ENCODE measurements at regions not wholly inside any gene's neighbourhood (a gene's known extent, or its start where the extent isn't known, plus 50 kb on each side); places are given as distances from the start of the nearest gene placed in this dataset.
"Not testable (repeated sequence)": the region's sequence is repeated elsewhere in the genome, so short reads cannot be mapped to it uniquely, and the experiment has no call there.

DNA sequence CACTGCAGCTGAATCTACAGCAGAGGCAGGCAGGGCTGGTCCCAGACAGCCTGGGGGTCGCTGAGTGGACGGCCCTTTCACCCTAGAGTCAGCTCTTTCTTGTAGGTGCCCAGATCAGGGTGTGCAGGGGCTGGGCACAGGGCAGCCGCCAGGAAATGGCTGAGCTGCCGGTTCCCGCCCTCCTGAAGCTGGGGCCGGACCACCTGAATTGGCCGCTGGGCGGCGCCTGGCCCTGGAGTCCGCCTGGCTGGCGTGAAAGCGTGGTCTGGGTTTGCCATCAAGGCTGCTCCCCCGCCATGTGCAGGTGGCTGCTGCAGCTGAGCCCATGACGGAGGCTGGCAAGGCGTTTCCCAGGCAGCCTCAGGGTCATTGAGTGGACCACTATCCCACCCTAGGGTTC lies 85.7 kb downstream of the POTEM start:
- peak; percentile 16 for ATAC-seq
- H3K9me3 ChIP-seq; intact Hi-C loops (cut with DNase I, micrococcal nuclease); H3K36me3 ChIP-seq (ENCODE audit: low read depth); H3K4me3 ChIP-seq; H3K4me1 ChIP-seq (ENCODE audit: low read depth); DNase-seq: not testable (repeated sequence)

- peak; percentile 51 for ATAC-seq
- H3K4me3 ChIP-seq; H3K4me1 ChIP-seq (ENCODE audit: low read depth); DNase-seq; H3K36me3 ChIP-seq (ENCODE audit: low read depth); intact Hi-C loops (cut with DNase I, micrococcal nuclease); H3K9me3 ChIP-seq: not testable (repeated sequence)
Observed at GRCh38 chr14:19053426-19054050, 86.3 kb downstream of the POTEM start.

GRCh38 chr14:19054108-19054721 lies 87.0 kb downstream of the POTEM start:
- ATAC-seq; H3K4me3 ChIP-seq; intact Hi-C loops (cut with DNase I, micrococcal nuclease); H3K36me3 ChIP-seq (ENCODE audit: low read depth); H3K9me3 ChIP-seq; DNase-seq; H3K4me1 ChIP-seq (ENCODE audit: low read depth): not testable (repeated sequence)

DNA sequence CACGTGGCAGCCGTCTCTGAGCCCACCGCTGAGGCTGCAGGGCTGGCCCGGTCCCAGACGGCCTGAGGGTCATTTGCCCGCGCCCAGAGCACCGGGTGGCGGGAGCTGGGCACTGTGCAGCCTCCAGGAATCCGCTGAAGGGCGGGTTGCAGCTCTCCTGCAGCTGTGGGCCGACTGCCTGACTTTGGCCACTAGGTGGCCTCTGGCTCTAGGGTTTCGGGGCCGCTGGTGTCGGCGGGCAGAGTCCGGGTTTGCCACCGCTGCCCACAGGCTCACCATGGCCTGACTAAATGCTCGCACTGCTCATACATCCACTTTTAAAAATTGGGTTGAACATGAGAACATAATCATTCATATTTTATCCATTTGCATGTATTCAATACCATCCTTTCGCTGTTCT lies 87.7 kb downstream of the POTEM start:
- H3K4me3 ChIP-seq; H3K36me3 ChIP-seq (ENCODE audit: low read depth); H3K4me1 ChIP-seq (ENCODE audit: low read depth); DNase-seq; H3K9me3 ChIP-seq; intact Hi-C loops (cut with DNase I, micrococcal nuclease): not testable (repeated sequence)
- ATAC-seq: peak; percentile 19

DNA sequence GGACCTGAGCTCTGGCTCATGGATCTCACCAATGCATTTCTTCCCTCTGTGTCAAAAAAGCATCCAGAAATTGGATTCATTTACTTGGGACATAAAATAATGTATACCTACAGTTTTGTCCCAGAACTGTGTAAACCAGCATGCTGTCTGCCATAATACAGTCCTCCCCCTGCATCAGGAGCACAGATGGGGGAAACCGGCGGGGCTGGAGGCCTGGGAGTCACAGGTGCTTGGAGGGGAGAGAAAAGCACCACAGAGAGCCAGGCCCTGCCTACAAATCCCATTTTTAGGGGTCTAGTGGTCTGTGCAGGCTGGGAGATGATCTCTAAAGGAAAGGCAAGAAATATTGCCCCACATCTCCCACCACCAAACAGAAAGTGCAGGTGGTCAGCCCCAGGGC lies 91.8 kb downstream of the POTEM start:
- DNase-seq: peak in 2 of 3 donors; percentile 6 to 53
- H3K9me3 ChIP-seq; intact Hi-C loops (cut with DNase I, micrococcal nuclease); H3K36me3 ChIP-seq (ENCODE audit: low read depth); H3K4me1 ChIP-seq (ENCODE audit: low read depth); H3K4me3 ChIP-seq; ATAC-seq: not testable (repeated sequence)

- H3K36me3 ChIP-seq (ENCODE audit: low read depth); intact Hi-C loops (cut with DNase I, micrococcal nuclease); DNase-seq; H3K4me1 ChIP-seq (ENCODE audit: low read depth); H3K4me3 ChIP-seq; H3K9me3 ChIP-seq: not testable (repeated sequence)
- peak; percentile 47 for ATAC-seq
Observed at GRCh38 chr14:19061689-19062450, 94.6 kb downstream of the POTEM start.

DNA sequence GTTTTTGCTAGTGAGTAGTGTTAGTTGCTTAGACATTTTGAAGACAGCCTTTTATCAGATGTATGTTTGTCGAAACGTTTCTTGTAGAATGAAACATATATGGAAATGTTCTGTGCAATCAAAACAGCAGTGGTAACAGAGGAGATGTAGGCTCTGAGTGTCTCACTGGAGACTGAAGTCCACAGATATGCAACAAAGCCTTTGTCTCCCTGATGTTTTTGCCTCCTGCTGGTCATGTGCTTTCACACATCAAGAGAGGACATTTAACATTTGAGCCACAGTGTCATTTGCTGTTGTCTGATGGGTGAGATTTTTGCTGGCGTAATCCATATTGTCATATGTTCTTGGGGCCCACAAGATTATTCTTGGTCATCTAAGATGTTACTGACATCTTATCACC lies 101.7 kb downstream of the POTEM start:
- H3K9me3 ChIP-seq; DNase-seq; intact Hi-C loops (cut with DNase I, micrococcal nuclease); H3K4me3 ChIP-seq; H3K36me3 ChIP-seq (ENCODE audit: low read depth); H3K4me1 ChIP-seq (ENCODE audit: low read depth); ATAC-seq: not testable (repeated sequence)

DNA sequence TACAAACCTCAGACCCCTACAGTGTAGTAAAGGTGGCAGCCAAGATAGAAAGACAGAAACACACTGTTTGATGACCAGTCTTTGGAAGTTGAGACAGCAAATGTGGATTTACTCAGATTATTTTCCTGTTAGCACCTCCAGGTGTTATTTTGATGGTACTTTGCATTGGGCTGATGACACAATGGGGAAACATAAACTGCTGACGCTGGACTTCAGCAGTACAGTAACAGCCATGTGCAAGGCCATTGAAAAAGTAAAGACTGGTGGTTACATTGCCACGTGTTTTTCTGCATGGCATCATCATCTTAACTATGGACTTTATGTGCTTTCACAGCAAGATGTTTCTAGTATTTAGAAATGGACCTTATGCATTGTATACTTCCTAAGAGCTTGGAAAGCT lies 105.3 kb downstream of the POTEM start:
- H3K36me3 ChIP-seq (ENCODE audit: low read depth); H3K4me3 ChIP-seq; H3K4me1 ChIP-seq (ENCODE audit: low read depth); DNase-seq; intact Hi-C loops (cut with DNase I, micrococcal nuclease); H3K9me3 ChIP-seq: not testable (repeated sequence)
- peak; percentile 18 for ATAC-seq

- H3K9me3 ChIP-seq; DNase-seq; intact Hi-C loops (cut with DNase I, micrococcal nuclease); H3K4me1 ChIP-seq (ENCODE audit: low read depth); H3K36me3 ChIP-seq (ENCODE audit: low read depth); ATAC-seq; H3K4me3 ChIP-seq: not testable (repeated sequence)
Observed at GRCh38 chr14:19088632-19089031, 121.4 kb downstream of the POTEM start.

DNA sequence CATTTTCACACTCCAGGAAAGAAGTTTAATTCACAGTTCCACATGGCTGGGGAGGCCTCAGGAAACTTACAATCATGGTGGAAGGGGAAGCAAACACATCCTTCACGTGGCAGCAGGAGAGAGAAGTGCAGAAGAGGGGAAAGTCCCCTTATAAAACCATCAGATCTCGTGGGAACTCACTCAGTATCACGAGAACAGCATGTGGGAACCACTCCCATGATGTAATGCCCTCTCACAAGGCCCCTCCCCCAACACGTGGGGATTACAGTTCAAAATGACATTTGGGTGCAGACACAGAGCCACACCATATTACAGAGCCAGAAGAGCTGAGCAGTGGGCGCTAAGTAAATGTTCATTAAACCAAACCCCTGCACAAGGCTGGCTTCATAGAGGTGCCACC lies 126.0 kb downstream of the POTEM start:
- H3K4me1 ChIP-seq (ENCODE audit: low read depth); ATAC-seq; intact Hi-C loops (cut with DNase I, micrococcal nuclease): not testable (repeated sequence)

GRCh38 chr14:19094731-19095130 lies 127.5 kb downstream of the POTEM start:
- peaks cover 27% of the 10 kb centered on the region for H3K9me3 ChIP-seq
- H3K4me3 ChIP-seq; H3K4me1 ChIP-seq (ENCODE audit: low read depth); DNase-seq; H3K36me3 ChIP-seq (ENCODE audit: low read depth); ATAC-seq; intact Hi-C loops (cut with DNase I, micrococcal nuclease): not testable (repeated sequence)

More for the DNA sequence above, 126.0 kb downstream of the POTEM start:
- not testable (repeated sequence) for H3K36me3 ChIP-seq (ENCODE audit: low read depth); H3K4me3 ChIP-seq; DNase-seq
- peaks cover 17% of the 10 kb centered on the region for H3K9me3 ChIP-seq

DNA sequence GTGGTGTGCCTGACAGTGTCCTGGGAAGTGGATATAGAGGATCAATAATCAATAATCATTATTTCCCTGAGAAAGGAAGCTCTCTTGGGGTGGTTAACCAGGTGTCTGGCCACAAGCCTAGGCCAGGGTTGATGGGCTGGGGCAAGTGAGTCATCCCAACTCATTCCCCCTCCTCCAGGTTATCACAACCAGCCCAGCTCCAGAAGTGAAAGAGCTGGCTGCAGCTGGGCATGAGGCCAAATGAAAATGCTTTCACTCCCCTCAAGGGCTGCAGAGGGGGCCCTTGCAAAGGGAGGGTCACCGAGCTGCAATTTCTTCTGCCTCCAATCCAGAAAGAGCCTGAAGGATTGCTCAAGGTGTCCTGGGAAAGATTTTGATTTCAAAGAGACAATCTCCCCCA lies 127.9 kb downstream of the POTEM start:
- H3K4me3 ChIP-seq; DNase-seq; ATAC-seq; H3K4me1 ChIP-seq (ENCODE audit: low read depth); intact Hi-C loops (cut with DNase I, micrococcal nuclease); H3K36me3 ChIP-seq (ENCODE audit: low read depth): not testable (repeated sequence)
- H3K9me3 ChIP-seq: peaks cover 27% of the 10 kb centered on the region

DNA sequence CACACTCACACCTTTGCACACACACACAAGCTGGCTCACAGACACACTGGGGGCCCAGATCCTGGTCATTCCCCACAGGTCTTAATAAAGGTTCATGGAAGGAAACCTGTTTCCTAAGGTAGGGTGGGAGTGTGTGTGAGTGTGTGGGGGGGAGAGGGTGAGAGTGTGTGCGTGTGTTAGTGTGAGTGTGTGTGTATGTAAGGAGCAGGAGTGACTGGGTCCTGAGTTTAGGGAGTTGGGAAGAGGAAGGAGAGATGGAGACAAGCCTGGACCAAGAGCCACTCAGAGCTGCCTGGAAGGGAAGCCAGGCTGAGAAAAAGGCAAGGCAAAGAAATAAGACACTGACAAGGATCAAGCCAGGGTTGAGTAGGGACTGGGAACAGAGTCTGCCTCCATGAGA lies 129.2 kb downstream of the POTEM start:
- H3K4me1 ChIP-seq (ENCODE audit: low read depth); H3K4me3 ChIP-seq; intact Hi-C loops (cut with DNase I, micrococcal nuclease); DNase-seq; H3K36me3 ChIP-seq (ENCODE audit: low read depth): not testable (repeated sequence)
- ATAC-seq: peak; percentile 12
- peaks cover 29% of the 10 kb centered on the region for H3K9me3 ChIP-seq

DNA sequence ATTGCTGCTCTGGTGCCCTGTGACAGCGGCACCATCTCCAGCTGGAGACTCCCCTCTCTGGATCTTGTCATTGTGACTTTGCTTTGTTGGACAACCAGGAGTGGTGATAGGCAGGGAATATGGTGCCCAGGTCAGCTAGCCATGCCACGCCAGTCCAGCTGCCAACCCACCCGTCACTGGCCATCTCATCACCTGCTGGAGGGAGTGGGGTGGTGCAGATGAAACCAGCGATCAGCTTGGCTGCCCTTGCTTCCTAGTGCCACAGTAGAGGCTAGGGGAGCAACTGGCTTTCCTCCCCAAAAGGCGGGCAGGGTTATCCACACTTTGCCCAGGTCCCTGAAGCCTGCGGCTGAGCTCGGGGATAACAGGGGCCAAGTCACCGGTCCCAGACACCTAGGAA lies 129.6 kb downstream of the POTEM start:
- H3K4me1 ChIP-seq (ENCODE audit: low read depth); H3K36me3 ChIP-seq (ENCODE audit: low read depth); H3K4me3 ChIP-seq; intact Hi-C loops (cut with DNase I, micrococcal nuclease): not testable (repeated sequence)
- peaks cover 29% of the 10 kb centered on the region for H3K9me3 ChIP-seq
- ATAC-seq (peak; percentile 3), DNase-seq (peak in 1 of 3 donors; percentile 50)

All from mucosa of descending colon (tissue), 3 donors.